BLaER1 treated with 17β-estradiol and CSF1 and Interleukin-3, amounts not matched to agents 10 nM and 100 nM (cell line): ENCODE measurements at regions not wholly inside any gene's neighbourhood (a gene's known extent, or its start where the extent isn't known, plus 50 kb on each side); places are given as distances from the start of the nearest gene placed in this dataset.

Experiments used
- H3K27ac ChIP-seq, 11 experiments: shearing (Covaris generic); formaldehyde crosslinking; 2 replicates each; pipeline ENCODE4 v1.8.1; 2022
- H3K27me3 ChIP-seq, 11 experiments: shearing (Covaris generic); formaldehyde crosslinking; 2 replicates each; pipeline ENCODE4 v1.8.1; 2022
- H3K36me3 ChIP-seq, 11 experiments: shearing (Covaris generic); formaldehyde crosslinking; 2 replicates each; pipeline ENCODE4 v1.8.1; 2022
- H3K4me1 ChIP-seq, 10 experiments: shearing (Covaris generic); formaldehyde crosslinking; 2 replicates each; pipeline ENCODE4 v1.8.1; 2022
- H3K4me2 ChIP-seq, 11 experiments: shearing (Covaris generic); formaldehyde crosslinking; 2 replicates each; pipeline ENCODE4 v1.8.1; 2022
- H3K4me3 ChIP-seq, 10 experiments: shearing (Covaris generic); formaldehyde crosslinking; 2 replicates each; pipeline ENCODE4 v1.8.1; 2022
- H3K9ac ChIP-seq, 11 experiments: shearing (Covaris generic); formaldehyde crosslinking; 2 replicates each; pipeline ENCODE4 v1.8.1; 2022
- H3K9me3 ChIP-seq, 11 experiments: shearing (Covaris generic); formaldehyde crosslinking; replicated peaks in 1 of 11; 2 replicates each; pipeline ENCODE4 v1.8.1; 2022
- H4K20me1 ChIP-seq, 11 experiments: shearing (Covaris generic); formaldehyde crosslinking; 2 replicates each; pipeline ENCODE4 v1.8.1; 2022
- Cebpa-rat ChIP-seq, 11 experiments: shearing (Covaris generic); IDR thresholded peaks; 2 replicates each; pipeline ENCODE4 v1.8.1; 2022

DNA sequence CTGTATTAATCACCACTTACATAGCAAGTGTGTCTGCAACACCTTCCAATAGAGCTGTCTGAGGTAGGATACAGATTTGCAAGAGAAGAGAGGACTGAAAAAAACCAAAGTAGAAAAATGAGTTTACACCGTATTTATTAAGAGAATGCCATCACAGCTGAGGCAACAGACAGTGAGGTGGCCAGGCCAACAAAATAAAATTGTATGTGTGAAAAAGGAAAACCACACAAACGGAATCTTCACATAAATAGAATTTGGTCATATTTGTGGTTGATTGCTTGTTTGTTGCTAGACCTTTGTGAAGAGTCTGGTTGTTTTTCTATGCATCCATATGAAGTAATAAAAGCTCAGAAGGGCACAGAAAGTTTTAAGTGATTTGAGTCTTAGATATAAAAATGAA is 157.8 kb upstream of the TSHZ2 start:
- Histone ChIP-seq H3K4me1 (peaks cover 22 to 87% (median 59%) of the 10 kb centered on the region in 10 experiments), H4K20me1 (no peaks in the 10 kb centered on the region), H3K27me3 (no peaks in the 10 kb centered on the region), H3K4me3 (peak overlapping the region in 1 of 10 experiments; percentile 1; a peak in 2 of 20 replicates), H3K36me3 (no peaks in the 10 kb centered on the region; a peak in 1 of 22 replicates), H3K9me3 (peaks cover 0 to 51% (median 21%) of the 10 kb centered on the region in 11 experiments; a peak in 14 of 22 replicates), H3K9ac (peak overlapping the region in 6 of 11 experiments; percentile 6 to 57 (median 38); a peak in 8 of 22 replicates), H3K4me2 (peak overlapping the region; percentile 10 to 76 (median 65); a peak in 21 of 22 replicates), H3K27ac (peak overlapping the region in 8 of 11 experiments; percentile 43 to 83 (median 70); a peak in 15 of 22 replicates)
- TF ChIP-seq Cebpa-rat (IDR thresholded peaks at IDR 0.05), result no peak

DNA sequence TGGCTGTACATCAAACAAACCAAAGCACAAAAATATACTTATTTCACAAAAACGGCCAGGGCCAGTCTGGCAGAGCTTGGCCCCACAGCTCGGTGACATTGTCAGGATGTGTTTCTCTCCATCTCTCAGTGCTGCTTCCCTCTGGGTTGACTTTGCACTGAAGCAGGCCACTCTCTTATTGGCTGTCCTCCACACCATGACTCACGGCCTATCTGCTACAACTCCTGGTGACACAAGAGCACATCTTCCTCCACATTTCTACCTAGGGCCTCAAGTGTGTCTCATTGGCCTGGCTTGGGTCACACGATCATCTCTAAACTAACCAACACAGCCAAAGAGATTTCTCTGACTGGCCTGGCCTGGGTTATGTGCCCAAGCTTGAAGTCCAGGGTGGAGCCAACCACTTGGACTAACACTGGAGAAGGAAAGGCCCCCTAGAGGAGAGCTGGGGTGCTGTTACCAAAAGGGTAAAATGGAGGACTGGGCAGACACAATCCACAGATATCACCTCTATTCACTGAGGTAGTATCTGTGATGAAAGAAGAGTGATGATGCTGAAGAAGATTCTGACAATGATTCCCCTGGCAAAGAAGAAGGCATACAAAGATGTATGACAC is 159.8 kb upstream of the TSHZ2 start:
- Histone ChIP-seq H3K9ac (no peak overlapping the region), H3K27ac (peak overlapping the region in 6 of 11 experiments; percentile 67 to 83 (median 72); a peak in 10 of 22 replicates), H3K4me2 (peak overlapping the region in 8 of 11 experiments; percentile 2 to 73 (median 52); a peak in 11 of 22 replicates), H3K36me3 (no peaks in the 10 kb centered on the region; a peak in 1 of 22 replicates), H3K9me3 (peaks cover 0 to 32% (median 10%) of the 10 kb centered on the region in 11 experiments; a peak in 12 of 22 replicates), H3K4me1 (peaks cover 22 to 67% (median 53%) of the 10 kb centered on the region in 10 experiments), H3K27me3 (no peaks in the 10 kb centered on the region), H4K20me1 (no peaks in the 10 kb centered on the region), H3K4me3 (no peak overlapping the region)
- no peak for TF ChIP-seq Cebpa-rat (IDR thresholded peaks at IDR 0.05)

DNA sequence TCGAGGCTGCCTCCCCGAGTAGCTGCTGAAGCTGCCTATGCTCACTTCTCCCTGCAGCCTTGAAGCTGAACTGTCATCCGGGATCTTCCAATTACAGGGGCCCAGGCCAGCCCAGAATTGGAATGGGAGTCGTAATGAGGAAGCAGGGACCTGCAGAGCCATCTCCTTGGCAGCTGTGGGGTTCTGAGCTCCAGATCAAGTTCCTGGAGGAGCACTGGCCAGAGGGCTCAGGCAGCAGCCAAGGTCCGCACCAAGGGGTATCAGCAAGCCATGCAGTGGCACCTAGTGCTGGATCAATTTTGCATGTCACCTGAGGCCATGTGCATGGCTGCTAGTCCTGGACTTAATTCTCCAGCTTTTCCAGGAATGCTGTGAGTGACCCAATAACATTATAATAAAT is 163.2 kb upstream of the TSHZ2 start:
- H3K9me3 ChIP-seq, result peaks cover 0 to 13% (median 7%) of the 10 kb centered on the region in 11 experiments; a peak in 10 of 22 replicates
- no peaks in the 10 kb centered on the region for H3K27me3 ChIP-seq
- H3K4me1 ChIP-seq, result peaks cover 12 to 41% (median 32%) of the 10 kb centered on the region in 10 experiments
- no peak overlapping the region for H3K4me3 ChIP-seq
- no peak for TF ChIP-seq Cebpa-rat (IDR thresholded peaks at IDR 0.05)
- H4K20me1 ChIP-seq, result no peaks in the 10 kb centered on the region
- H3K9ac ChIP-seq, result no peak overlapping the region
- no peak overlapping the region for H3K4me2 ChIP-seq
- H3K36me3 ChIP-seq, result no peaks in the 10 kb centered on the region
- no peak overlapping the region for H3K27ac ChIP-seq

DNA sequence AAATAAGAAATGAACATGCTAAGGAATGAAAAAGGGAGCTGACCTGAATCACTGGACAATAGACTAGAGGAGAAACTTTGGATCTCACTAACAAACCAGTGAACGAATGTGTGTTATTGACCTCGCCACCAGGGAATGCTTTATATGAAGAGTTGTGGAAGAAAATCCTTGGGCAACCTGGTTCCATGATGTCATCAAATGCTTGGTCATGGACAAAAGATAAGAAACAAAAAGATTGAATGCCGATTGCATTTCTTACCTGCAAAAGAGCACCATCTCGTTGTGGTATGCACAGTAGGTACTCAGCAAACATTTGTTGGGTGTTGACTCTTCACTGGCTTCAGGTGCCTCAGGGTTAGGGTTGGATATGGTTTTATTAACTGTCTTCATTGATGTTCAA is 165.2 kb upstream of the TSHZ2 start:
- no peak overlapping the region for H3K27ac ChIP-seq
- no peaks in the 10 kb centered on the region for H3K27me3 ChIP-seq
- no peaks in the 10 kb centered on the region for H4K20me1 ChIP-seq
- no peaks in the 10 kb centered on the region for H3K36me3 ChIP-seq
- H3K4me1 ChIP-seq, result peaks cover 4 to 20% (median 12%) of the 10 kb centered on the region in 10 experiments; a peak in 16 of 20 replicates
- H3K9me3 ChIP-seq, result peaks cover 0 to 2% (median 0%) of the 10 kb centered on the region in 11 experiments; a peak in 2 of 22 replicates
- no peak overlapping the region for H3K9ac ChIP-seq
- no peak overlapping the region for H3K4me3 ChIP-seq
- no peak for TF ChIP-seq Cebpa-rat (IDR thresholded peaks at IDR 0.05)
- no peak overlapping the region for H3K4me2 ChIP-seq

DNA sequence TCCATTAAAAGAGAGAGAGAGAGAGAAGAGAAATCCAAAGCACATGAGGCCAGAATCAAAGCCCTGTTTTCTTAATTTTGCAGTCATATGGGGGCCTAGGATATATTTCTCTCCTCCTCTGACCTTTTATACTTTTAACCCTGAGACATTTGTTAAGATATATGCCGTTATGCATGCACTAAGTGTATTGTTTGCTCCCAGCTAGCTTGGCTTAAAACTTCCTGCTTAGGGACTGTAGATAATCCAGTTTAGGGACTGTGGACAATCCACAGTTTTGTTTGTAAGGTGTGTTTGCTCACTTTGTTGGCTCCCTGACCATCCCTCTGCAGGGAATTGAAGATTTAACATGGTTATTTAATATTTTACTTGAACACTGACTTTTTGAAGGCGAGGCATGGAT is 166.3 kb upstream of the TSHZ2 start:
- H3K9ac ChIP-seq, result no peak overlapping the region
- no peaks in the 10 kb centered on the region for H4K20me1 ChIP-seq
- H3K27me3 ChIP-seq, result no peaks in the 10 kb centered on the region
- H3K27ac ChIP-seq, result no peak overlapping the region
- H3K4me1 ChIP-seq, result peaks cover 1 to 10% (median 4%) of the 10 kb centered on the region in 10 experiments; a peak in 13 of 20 replicates
- no peak overlapping the region for H3K4me3 ChIP-seq
- no peaks in the 10 kb centered on the region for H3K36me3 ChIP-seq
- H3K4me2 ChIP-seq, result no peak overlapping the region
- H3K9me3 ChIP-seq, result peaks cover 0 to 6% (median 0%) of the 10 kb centered on the region in 11 experiments; a peak in 3 of 22 replicates
- TF ChIP-seq Cebpa-rat (IDR thresholded peaks at IDR 0.05), result no peak

DNA sequence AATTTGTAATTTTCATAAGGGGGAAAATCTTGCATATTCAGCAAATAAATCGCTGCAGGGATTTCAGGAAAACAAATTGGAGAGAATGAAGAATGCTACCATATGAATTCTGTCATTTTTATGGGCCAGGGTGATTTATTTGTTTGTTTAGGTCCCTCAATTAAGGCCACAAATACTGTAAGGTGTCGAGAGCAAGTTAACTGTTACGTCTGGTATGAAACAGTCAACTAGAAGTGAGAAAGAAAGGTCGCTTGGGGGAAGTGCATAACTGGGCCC is 166.9 kb upstream of the TSHZ2 start:
- Histone ChIP-seq H3K9ac (no peak overlapping the region), H3K27ac (no peak overlapping the region), H3K27me3 (no peaks in the 10 kb centered on the region), H3K36me3 (no peaks in the 10 kb centered on the region), H3K4me1 (peaks cover 0 to 4% (median 0%) of the 10 kb centered on the region in 10 experiments; a peak in 3 of 20 replicates), H3K4me3 (no peak overlapping the region), H4K20me1 (no peaks in the 10 kb centered on the region), H3K4me2 (no peak overlapping the region), H3K9me3 (peaks cover 0 to 6% (median 0%) of the 10 kb centered on the region in 11 experiments; a peak in 2 of 22 replicates)
- TF ChIP-seq Cebpa-rat (IDR thresholded peaks at IDR 0.05), result no peak

DNA sequence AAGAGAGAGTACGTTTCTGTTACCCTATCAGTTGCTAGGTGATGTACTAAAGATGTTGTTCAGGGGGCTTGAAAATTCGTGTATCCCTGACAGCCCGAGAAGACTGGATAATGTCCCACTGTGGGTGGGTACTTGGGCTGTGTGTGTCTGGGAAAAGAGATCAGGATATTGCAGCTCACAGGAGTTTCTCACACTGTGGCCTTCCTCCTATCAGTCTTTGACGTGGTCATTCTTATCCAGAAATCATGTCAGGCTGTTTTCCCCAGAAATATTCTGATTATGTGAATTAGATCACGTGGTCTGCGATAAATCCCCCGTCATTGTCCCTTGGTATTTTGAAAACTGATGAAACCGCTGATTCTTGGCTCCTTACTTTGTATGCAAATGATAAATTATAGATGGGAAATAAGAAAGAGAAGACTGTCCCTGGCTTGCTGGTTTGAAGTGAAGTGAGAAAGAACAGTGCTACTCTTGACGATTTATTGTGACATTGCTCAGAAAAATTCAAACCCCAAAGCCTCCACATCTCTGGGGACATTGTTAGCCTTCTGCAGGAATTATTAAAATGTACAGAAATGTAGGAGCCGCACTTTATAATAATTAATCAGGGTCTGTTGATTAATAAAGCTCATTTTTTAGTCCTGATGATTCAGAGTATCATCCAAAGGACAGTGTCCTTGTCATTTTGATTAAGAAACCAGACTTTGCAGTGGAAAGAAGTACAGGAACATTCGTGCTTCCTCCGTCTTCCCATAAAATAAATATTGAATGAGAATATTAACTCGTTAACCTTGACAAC is 167.5 kb upstream of the TSHZ2 start:
- Histone ChIP-seq H3K4me2 (no peak overlapping the region), H3K36me3 (no peaks in the 10 kb centered on the region), H3K9me3 (peaks cover 0 to 6% (median 0%) of the 10 kb centered on the region in 11 experiments; a peak in 2 of 22 replicates), H4K20me1 (no peaks in the 10 kb centered on the region), H3K4me3 (no peak overlapping the region), H3K27me3 (no peaks in the 10 kb centered on the region), H3K27ac (no peak overlapping the region), H3K4me1 (no peaks in the 10 kb centered on the region), H3K9ac (no peak overlapping the region)
- no peak for TF ChIP-seq Cebpa-rat (IDR thresholded peaks at IDR 0.05)

DNA sequence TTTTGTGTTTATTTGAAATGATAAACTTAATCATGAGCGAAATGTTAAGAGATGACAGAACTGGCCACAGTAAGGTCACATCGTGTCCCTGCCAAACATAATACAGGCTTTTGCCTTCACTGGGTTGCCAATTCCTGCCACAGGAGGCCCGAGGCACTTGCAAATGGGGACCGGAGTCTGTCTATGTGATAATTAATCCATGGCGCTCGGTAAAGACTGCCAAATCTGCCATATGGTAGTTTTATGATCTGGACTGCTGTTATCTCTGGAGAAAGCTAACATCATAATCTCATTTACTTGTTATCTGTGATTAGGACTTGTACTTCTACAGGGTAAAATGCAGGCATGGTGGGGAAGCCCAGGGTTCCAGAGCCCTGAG is 170.5 kb upstream of the TSHZ2 start:
- Histone ChIP-seq H3K27ac (no peak overlapping the region), H3K9me3 (peaks cover 0 to 6% (median 0%) of the 10 kb centered on the region in 11 experiments; a peak in 2 of 22 replicates), H3K9ac (no peak overlapping the region), H3K4me3 (no peak overlapping the region), H3K4me2 (no peak overlapping the region), H4K20me1 (no peaks in the 10 kb centered on the region), H3K27me3 (no peaks in the 10 kb centered on the region), H3K4me1 (no peaks in the 10 kb centered on the region), H3K36me3 (no peaks in the 10 kb centered on the region)
- no peak for TF ChIP-seq Cebpa-rat (IDR thresholded peaks at IDR 0.05)
